Lung (tissue), 9 donors: ENCODE measurements at regions not wholly inside any gene's neighbourhood (a gene's known extent, or its start where the extent isn't known, plus 50 kb on each side); places are given as distances from the start of the nearest gene placed in this dataset.
"Not testable (repeated sequence)": the region's sequence is repeated elsewhere in the genome, so short reads cannot be mapped to it uniquely, and the experiment has no call there.

Source experiments
- ATAC-seq: fragments of 200-7000 bp; cut with Tn5 transposase; one replicate; pipeline ENCODE4 v1.9.1; 2020; ENCODE audit warnings: moderate number of reproducible peaks; ENCODE audit not compliant: insufficient read depth, low FRiP score
- DNase-seq, 3 donors: peaks; one replicate each; pipeline ENCODE4 v3.0.0-alpha.2; 2013 to 2017
- H3K27ac ChIP-seq, 2 donors: one replicate each; pipeline ENCODE4 v1.5.1; 2013; ENCODE audit warnings: mild to moderate bottlenecking in 2 of 2, moderate library complexity in 2 of 2, control low read depth in 1 of 2, inconsistent platforms in 1 of 2, low read depth in 1 of 2, low read length in 1 of 2
- H3K27me3 ChIP-seq, 3 donors: one replicate each; pipeline ENCODE4 v1.5.1; 2013; ENCODE audit warnings: low read length in 2 of 3; ENCODE audit not compliant: control insufficient read depth in 3 of 3, insufficient read depth in 3 of 3
- H3K36me3 ChIP-seq, 4 donors: one replicate each; pipeline ENCODE4 v1.5.1; 2013; ENCODE audit warnings: low read length in 4 of 4, mild to moderate bottlenecking in 1 of 4, moderate library complexity in 1 of 4; ENCODE audit not compliant: control insufficient read depth in 4 of 4, insufficient read depth in 4 of 4
- H3K4me1 ChIP-seq, 5 donors: one replicate each; pipeline ENCODE4 v1.5.1; 2013; ENCODE audit warnings: low read length in 5 of 5, mild to moderate bottlenecking in 2 of 5, moderate library complexity in 1 of 5; ENCODE audit not compliant: control insufficient read depth in 5 of 5, insufficient read depth in 5 of 5
- H3K4me3 ChIP-seq: one replicate; pipeline ENCODE4 v1.5.1; 2013; ENCODE audit warnings: mild to moderate bottlenecking, control low read depth, moderate library complexity
- H3K9ac ChIP-seq, 2 donors: one replicate each; pipeline ENCODE4 v1.5.1; 2013; ENCODE audit warnings: low read length in 2 of 2, control low read depth in 1 of 2; ENCODE audit not compliant: insufficient read depth in 1 of 2
- H3K9me3 ChIP-seq, 4 donors: one replicate each; pipeline ENCODE4 v1.5.1; 2013; ENCODE audit warnings: low read length in 3 of 4, mild to moderate bottlenecking in 1 of 4, moderate library complexity in 1 of 4; ENCODE audit not compliant: control insufficient read depth in 4 of 4, insufficient read depth in 3 of 4
- WGBS, 2 donors: extraction: QIAGEN DNeasy Blood & Tissue Kit; methylation state at CpG; one replicate each; pipeline ENCODE4 v1.1.7; 2013; 5-methylcytosine and 5-hydroxymethylcytosine counted together
- donor health status: Bipolar disorder and iron deficiency.
- donor health status: healthy.
- donor health status: DM: yes; HTN: yes; CAD: no.

DNA sequence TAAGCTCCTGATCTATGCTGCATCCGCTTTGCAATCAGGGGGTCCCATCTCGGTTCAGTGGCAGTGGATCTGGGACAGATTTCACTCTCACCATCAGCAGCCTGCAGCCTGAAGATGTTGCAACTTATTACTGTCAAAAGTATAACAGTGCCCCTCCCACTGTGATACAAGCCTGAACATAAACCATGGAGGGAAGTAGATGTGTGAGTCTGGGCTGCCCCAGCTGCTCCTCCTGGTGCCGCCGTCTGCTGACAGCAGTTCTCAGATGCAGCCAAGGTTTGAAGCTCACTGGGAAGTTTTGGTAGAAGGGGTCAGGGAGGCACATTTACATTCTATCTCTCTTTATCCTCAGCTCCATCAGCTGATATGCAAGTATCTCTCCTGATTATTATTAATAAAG, 1277.7 kb downstream of the RPIA start:
- not testable (repeated sequence) for H3K4me3 ChIP-seq, H3K4me1 ChIP-seq, H3K9me3 ChIP-seq, H3K36me3 ChIP-seq, DNase-seq, H3K27me3 ChIP-seq, ATAC-seq, H3K9ac ChIP-seq, H3K27ac ChIP-seq
- WGBS, 2 donors, result 39 to 52% methylated on average over 4 of the region's 4 CpGs

DNA sequence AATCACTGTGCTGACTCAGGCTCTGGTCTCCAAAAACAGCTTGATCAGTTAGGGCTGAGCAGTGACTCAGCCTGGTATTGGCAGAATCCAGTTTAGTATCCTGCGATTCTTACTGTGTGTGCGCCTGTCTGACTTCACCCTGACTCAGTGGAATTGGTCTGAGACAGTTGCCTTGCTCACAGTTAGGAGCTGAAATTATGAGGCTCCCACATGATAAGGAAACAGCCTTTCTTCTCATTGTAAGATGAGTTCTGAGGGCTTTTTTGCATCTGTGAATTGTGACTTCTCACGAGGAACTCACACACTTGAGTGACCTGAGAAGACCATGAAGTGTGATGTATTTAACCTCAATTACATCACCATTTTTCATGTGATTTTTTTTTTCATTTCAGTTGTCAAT, 1282.4 kb downstream of the RPIA start:
- not testable (repeated sequence) for H3K27me3 ChIP-seq, H3K9me3 ChIP-seq, H3K9ac ChIP-seq, H3K4me3 ChIP-seq, ATAC-seq, H3K36me3 ChIP-seq, DNase-seq, H3K4me1 ChIP-seq, H3K27ac ChIP-seq
- 79 to 88% methylated on average over 3 of the region's 3 CpGs for WGBS, 2 donors

DNA sequence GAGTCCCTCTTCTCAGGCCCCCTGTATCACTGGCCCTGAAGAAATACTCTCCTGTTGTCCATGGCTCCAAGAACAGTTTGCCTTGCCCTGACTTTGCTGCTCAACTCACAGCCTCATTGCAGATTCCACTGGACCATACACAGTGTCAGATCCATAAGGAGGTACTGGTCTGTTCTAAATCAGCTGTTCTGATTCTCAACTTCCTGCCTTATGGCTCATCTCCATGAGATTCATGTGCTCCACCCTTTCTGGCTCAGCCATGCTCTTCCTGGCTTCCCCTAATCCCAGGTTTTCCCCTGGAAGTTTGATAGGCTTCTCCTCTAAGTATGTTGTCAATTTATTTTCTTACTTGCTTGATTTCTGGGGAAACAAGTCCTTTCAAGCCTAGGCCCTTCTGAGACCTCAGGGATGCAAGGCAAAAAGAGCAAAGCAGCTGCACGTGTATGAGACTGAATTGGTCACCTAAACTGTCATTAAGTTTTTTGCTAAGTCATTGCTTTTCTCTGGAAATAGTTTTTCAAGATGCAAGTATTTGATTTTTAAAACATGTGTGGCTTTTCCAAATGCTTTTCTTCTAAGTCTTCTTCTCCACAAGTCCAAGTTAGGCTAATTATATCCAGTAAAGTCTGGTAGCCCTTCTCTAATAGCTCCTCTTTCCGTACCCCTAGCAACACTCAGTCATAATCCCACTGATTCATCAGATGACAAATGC, 1288.5 kb downstream of the RPIA start:
- not testable (repeated sequence) for H3K4me3 ChIP-seq, H3K9me3 ChIP-seq, ATAC-seq, H3K9ac ChIP-seq, DNase-seq, H3K36me3 ChIP-seq, H3K27ac ChIP-seq, H3K4me1 ChIP-seq, H3K27me3 ChIP-seq
- 64 to 67% methylated on average over 2 of the region's 2 CpGs for WGBS, 2 donors

DNA sequence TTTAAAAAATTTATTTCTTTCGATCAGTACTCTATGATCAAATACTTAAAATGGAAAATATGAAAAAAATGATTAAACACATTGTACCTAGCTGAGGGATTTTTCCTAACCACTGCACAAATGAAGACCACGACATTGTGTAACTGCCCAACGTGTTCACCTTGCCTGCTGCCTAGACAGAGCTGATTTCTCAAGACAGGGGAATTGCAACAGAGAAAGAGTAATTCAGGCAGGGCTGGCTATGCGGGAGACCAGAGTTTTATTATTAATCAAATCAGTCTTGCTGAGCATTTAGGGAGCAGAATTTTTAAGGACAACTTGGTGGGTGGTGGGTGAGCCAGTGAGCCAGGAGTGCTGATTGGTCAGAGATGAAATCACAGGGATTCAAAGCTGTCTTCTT, 1290.8 kb downstream of the RPIA start:
- not testable (repeated sequence) for H3K27me3 ChIP-seq, H3K9ac ChIP-seq, H3K36me3 ChIP-seq, H3K9me3 ChIP-seq, ATAC-seq, DNase-seq, H3K27ac ChIP-seq, H3K4me1 ChIP-seq, H3K4me3 ChIP-seq
- 46 to 54% methylated on average over 4 of the region's 4 CpGs for WGBS, 2 donors

DNA sequence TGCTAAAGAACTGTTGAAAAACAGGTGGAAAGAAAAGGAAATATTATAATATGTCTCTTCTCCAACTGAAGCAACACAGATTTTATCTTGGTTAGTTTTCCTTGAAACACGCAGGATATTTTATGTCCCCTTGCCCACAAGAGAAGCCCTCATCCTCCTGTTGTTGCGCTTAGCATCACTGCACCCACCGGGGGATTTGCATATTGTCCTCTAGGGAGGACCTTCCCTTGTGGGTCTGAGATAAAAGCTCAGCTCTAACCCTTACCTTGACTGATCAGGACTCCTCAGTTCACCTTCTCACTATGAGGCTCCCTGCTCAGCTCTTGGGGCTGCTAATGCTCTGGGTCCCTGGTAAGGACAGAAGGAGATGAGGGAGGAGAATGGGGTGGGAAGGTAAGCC, 1294.2 kb downstream of the RPIA start:
- H3K9me3 ChIP-seq, ATAC-seq, H3K27me3 ChIP-seq, H3K27ac ChIP-seq, H3K36me3 ChIP-seq, H3K4me3 ChIP-seq, H3K4me1 ChIP-seq, H3K9ac ChIP-seq, DNase-seq: not testable (repeated sequence)
- no CpG with 5 or more reads among the region's 3 CpGs for WGBS, 2 donors

DNA sequence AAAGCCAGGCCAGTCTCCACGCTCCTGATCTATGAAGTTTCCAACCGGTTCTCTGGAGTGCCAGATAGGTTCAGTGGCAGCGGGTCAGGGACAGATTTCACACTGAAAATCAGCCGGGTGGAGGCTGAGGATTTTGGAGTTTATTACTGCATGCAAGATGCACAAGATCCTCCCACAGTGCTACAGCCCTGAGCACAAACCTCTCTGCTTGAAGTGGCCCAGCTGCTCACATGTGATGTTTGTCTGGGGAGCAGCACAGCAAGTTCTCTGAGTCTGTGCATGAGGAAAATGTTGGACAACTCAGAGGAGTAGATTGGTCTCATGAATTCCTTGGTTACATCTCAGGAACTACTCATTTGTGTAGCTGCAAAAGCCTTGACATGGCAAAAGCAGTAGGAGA, 1295.1 kb downstream of the RPIA start:
- H3K27ac ChIP-seq, H3K9me3 ChIP-seq, H3K9ac ChIP-seq, H3K4me1 ChIP-seq, DNase-seq, H3K27me3 ChIP-seq, ATAC-seq, H3K4me3 ChIP-seq, H3K36me3 ChIP-seq: not testable (repeated sequence)
- 83 to 91% methylated on average over 4 of the region's 4 CpGs for WGBS, 2 donors

DNA sequence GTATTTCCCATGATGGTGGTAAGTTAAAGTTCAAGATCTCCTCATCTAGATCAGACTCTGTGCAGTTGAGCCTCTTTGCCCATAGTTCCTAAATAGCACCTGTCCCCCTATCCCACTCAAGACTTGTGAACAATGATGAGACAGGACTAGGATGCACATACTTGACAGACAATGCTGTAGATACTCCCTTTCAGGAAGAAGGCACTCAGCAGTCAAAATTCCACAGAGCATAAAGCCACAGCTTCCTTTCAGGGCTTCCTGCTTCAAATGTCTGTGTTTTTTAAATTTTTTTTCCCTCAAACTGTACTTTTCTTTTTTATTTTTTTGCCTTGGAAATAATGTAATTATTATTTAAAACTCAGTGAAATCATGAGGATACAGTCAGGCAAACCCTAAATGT, 1305.3 kb downstream of the RPIA start:
- not testable (repeated sequence) for H3K27me3 ChIP-seq, DNase-seq, H3K27ac ChIP-seq, H3K4me3 ChIP-seq, H3K9ac ChIP-seq, H3K4me1 ChIP-seq, H3K9me3 ChIP-seq, ATAC-seq, H3K36me3 ChIP-seq

DNA sequence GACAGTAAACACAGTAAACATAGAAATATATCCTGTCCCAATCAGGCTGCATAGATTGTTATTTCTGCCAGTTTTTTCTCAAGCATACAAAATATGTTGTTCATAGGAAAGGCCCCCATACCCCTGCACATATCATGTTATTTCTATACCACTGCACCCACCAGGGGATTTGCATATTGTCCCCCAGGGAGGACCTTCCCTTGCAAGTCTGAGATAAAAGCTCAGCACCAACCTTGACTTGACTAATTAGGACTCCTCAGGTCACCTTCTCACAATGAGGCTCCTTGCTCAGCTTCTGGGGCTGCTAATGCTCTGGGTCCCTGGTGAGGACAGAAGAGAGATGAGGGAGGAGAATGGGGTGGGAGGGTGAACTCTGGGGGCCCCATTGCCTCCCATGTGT, 1313.1 kb downstream of the RPIA start:
- not testable (repeated sequence) for H3K9me3 ChIP-seq

More for the DNA sequence above, 1313.1 kb downstream of the RPIA start:
- ATAC-seq, DNase-seq, H3K27ac ChIP-seq, H3K9ac ChIP-seq, H3K4me3 ChIP-seq, H3K36me3 ChIP-seq, H3K27me3 ChIP-seq, H3K4me1 ChIP-seq: not testable (repeated sequence)
